HL-60 (cell line): ENCODE measurements at regions not wholly inside any gene's neighbourhood (a gene's known extent, or its start where the extent isn't known, plus 50 kb on each side); places are given as distances from the start of the nearest gene placed in this dataset.

Experiments used
- GABPA ChIP-seq: IDR thresholded peaks from 2 replicates; pipeline ENCODE4 v1.6.1; 2012; ENCODE audit warnings: low read depth
- POLR2AphosphoS5 ChIP-seq: IDR thresholded peaks from 2 replicates; pipeline ENCODE4 v1.6.1; 2012; ENCODE audit warnings: low read depth
- SPI1 ChIP-seq: IDR thresholded peaks from 2 replicates; pipeline ENCODE4 v1.6.1; 2012; ENCODE audit warnings: low read depth, mild to moderate bottlenecking, borderline replicate concordance
- TF ChIP-seq, protein P1 (sequence below): IDR thresholded peaks from one replicate; pipeline ENCODE4 v1.5.1; 2011; ENCODE audit warnings: low read length, control low read depth, inconsistent platforms; ENCODE audit not compliant: insufficient read depth

DNA sequence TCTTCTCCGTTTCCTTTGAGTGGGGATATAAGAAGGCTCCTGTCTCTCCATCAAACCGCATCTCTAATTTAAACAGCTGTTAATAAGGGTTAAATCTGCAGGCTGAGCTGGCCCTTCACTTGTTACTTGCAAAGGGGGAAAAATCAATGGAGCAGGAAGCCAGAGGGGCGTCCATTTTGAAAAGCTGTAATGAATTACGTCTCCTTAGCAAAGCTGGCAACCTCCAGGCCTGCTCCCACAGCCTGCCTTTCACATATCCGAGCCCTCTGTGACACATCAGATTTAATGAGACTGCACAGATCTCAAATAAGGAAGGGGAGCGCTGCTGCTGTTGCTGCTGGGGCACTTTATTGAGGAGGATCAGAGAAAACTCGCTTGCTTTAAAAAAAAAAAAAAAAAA lies 320.8 kb downstream of the BLID start:
- TF ChIP-seq POLR2AphosphoS5, result no peak
- TF ChIP-seq, protein P1, sequence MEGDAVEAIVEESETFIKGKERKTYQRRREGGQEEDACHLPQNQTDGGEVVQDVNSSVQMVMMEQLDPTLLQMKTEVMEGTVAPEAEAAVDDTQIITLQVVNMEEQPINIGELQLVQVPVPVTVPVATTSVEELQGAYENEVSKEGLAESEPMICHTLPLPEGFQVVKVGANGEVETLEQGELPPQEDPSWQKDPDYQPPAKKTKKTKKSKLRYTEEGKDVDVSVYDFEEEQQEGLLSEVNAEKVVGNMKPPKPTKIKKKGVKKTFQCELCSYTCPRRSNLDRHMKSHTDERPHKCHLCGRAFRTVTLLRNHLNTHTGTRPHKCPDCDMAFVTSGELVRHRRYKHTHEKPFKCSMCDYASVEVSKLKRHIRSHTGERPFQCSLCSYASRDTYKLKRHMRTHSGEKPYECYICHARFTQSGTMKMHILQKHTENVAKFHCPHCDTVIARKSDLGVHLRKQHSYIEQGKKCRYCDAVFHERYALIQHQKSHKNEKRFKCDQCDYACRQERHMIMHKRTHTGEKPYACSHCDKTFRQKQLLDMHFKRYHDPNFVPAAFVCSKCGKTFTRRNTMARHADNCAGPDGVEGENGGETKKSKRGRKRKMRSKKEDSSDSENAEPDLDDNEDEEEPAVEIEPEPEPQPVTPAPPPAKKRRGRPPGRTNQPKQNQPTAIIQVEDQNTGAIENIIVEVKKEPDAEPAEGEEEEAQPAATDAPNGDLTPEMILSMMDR, result no peak
- TF ChIP-seq GABPA, result no peak
- no peak for TF ChIP-seq SPI1
